ENCODE measurements at regions not wholly inside any gene's neighbourhood (a gene's known extent, or its start where the extent isn't known, plus 50 kb on each side); places are given as distances from the start of the nearest gene placed in this dataset.
"Not testable (repeated sequence)": the region's sequence is repeated elsewhere in the genome, so short reads cannot be mapped to it uniquely, and the experiment has no call there.

DNA sequence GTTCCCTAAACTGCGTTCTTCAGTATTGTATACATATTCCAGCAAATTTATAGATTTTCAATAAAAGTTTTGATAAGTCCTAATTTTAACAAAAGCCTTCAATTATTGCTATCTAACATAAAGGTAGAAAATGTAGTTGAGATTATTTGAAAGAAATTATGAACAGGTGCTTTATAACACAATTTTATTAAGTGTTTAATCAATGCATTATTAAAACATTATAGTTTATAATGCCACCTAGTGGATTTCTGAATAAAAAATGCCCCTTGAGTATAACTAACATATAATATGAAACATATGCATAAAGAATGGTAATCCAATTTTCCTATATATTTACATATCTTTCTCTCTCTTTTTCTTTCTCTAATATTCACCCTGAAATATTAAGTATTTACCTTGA, 515.3 kb downstream of the SLC6A15 start:
- intact Hi-C loops (cut with micrococcal nuclease): loop anchor here (5.0 to 10.0 kb wide), 2 partner anchors 1710 to 1872 kb away; partner anchors contain the start of gene TMTC2
- H3K4me3 Mint-ChIP-seq: no peak overlapping the region
- ATAC-seq (ENCODE audit: low read depth): no peak
- H3K9me3 Mint-ChIP-seq: peaks cover 4% of the 10 kb centered on the region
- H3K27ac Mint-ChIP-seq: no peak overlapping the region
- no peaks in the 10 kb centered on the region for H3K4me1 Mint-ChIP-seq
- no peaks in the 10 kb centered on the region for H3K27me3 Mint-ChIP-seq
- ChIA-PET CTCF (no interaction called here), POLR2A (no interaction called here)
- TF ChIP-seq, protein P1, sequence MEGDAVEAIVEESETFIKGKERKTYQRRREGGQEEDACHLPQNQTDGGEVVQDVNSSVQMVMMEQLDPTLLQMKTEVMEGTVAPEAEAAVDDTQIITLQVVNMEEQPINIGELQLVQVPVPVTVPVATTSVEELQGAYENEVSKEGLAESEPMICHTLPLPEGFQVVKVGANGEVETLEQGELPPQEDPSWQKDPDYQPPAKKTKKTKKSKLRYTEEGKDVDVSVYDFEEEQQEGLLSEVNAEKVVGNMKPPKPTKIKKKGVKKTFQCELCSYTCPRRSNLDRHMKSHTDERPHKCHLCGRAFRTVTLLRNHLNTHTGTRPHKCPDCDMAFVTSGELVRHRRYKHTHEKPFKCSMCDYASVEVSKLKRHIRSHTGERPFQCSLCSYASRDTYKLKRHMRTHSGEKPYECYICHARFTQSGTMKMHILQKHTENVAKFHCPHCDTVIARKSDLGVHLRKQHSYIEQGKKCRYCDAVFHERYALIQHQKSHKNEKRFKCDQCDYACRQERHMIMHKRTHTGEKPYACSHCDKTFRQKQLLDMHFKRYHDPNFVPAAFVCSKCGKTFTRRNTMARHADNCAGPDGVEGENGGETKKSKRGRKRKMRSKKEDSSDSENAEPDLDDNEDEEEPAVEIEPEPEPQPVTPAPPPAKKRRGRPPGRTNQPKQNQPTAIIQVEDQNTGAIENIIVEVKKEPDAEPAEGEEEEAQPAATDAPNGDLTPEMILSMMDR (IDR thresholded peaks at IDR 0.05): no peak
- H3K36me3 Mint-ChIP-seq (ENCODE audit: low read depth): no peaks in the 10 kb centered on the region
- DNase-seq: no peak

DNA sequence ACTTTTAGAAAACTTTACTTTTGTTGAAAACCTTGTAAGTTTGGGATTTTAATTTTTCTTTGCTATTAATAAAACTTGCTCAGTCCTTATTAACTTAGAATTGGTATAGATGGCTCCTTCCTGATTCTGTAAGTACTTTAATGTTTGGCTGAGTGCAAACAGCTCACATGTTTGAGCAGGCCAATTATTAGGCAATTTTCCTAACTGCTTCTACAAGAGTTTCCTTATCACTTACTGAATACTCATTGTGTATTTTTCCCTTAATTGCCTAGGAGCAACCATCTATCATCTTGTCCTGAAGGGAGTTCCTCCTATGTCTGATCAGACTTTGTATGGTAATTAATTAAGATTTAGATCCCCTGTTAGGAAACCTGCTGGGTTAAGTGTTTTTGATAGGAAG, 521.4 kb downstream of the SLC6A15 start:
- CTCF ChIA-PET: not testable (repeated sequence)

DNA sequence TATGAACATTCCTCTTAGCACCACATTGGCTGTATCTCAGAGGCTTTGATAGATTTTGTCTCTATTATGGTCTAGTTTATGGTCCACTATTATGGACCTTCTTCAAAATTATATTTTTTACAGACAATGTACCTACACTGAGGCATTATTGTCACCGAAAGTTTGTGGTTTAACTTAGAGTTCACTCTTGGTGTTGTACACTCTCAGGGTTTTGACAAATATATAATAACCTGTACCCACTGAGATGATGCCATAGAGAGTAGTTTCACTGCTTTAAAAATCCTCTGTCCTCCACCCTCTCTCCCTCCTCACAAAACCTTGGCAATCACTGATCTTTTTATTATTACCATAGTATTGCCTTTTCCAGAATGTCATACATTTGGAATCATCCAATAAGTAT, 528.2 kb downstream of the SLC6A15 start:
- H3K4me3 Mint-ChIP-seq: no peak overlapping the region
- intact Hi-C loops (cut with micrococcal nuclease): no loop called here
- POLR2A ChIA-PET: no interaction called here
- peaks cover 7% of the 10 kb centered on the region for H3K9me3 Mint-ChIP-seq
- TF ChIP-seq, protein P1 (IDR thresholded peaks at IDR 0.05): no peak
- no peaks in the 10 kb centered on the region for H3K4me1 Mint-ChIP-seq
- no peak for ATAC-seq (ENCODE audit: low read depth)
- no peaks in the 10 kb centered on the region for H3K36me3 Mint-ChIP-seq (ENCODE audit: low read depth)
- CTCF ChIA-PET: no interaction called here
- DNase-seq: no peak
- no peak overlapping the region for H3K27ac Mint-ChIP-seq
- no peaks in the 10 kb centered on the region for H3K27me3 Mint-ChIP-seq

More for the DNA sequence above, 521.4 kb downstream of the SLC6A15 start:
- DNase-seq; ATAC-seq (ENCODE audit: low read depth); H3K4me3 Mint-ChIP-seq; H3K4me1 Mint-ChIP-seq; H3K27me3 Mint-ChIP-seq; H3K27ac Mint-ChIP-seq; H3K9me3 Mint-ChIP-seq; H3K36me3 Mint-ChIP-seq (ENCODE audit: low read depth); POLR2A ChIA-PET: not testable (repeated sequence)
- intact Hi-C loops (cut with micrococcal nuclease): loop anchor here (10.0 kb wide), 1 partner anchor 1866 kb away; no protein-coding TSS in a partner anchor

DNA sequence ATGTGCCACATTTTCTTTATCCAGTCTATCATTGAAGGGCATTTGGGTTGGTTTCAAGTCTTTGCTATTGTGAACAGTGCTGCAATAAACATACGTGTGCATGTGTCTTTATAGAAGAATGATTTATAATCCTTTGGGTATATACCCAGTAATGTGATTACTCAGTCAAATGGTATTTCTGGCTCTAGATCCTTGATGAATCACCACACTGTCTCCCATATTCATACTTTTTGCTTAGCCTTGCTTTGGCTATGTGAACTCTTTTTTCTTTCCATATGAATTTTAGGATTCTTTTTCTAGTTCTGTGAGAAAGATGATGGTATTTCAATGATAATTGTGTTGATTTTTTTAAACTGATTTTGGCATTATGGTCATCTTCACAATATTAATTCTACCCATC, 530.1 kb downstream of the SLC6A15 start:
- H3K4me3 Mint-ChIP-seq; H3K27me3 Mint-ChIP-seq; H3K36me3 Mint-ChIP-seq (ENCODE audit: low read depth); H3K9me3 Mint-ChIP-seq; H3K27ac Mint-ChIP-seq; intact Hi-C loops (cut with micrococcal nuclease); DNase-seq; CTCF ChIA-PET; H3K4me1 Mint-ChIP-seq; ATAC-seq (ENCODE audit: low read depth); POLR2A ChIA-PET: not testable (repeated sequence)

DNA sequence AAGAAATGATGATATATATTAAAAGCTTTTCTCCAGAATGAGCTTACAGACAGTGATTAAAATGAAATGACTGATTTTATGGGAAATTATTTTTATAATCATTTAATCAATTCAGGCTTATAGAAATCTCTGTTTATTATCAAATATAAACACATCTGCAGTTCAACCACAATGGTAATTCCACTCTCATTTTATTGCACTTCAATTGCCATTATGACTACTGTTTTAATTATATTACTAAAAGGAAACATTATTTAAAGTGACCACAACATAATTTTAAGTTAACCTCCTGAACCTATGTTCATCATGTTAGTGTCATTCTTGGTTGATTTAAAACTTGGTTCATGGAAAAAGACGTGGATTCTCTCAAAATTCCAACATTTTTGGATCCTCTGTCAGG, 536.3 kb downstream of the SLC6A15 start:
- Mint-ChIP-seq H3K9me3 (peaks cover under 1% of the 10 kb centered on the region), H3K4me1 (no peaks in the 10 kb centered on the region), H3K4me3 (no peak overlapping the region), H3K36me3 (ENCODE audit: low read depth) (no peaks in the 10 kb centered on the region), H3K27ac (no peak overlapping the region), H3K27me3 (no peaks in the 10 kb centered on the region)
- DNase-seq (no peak), ATAC-seq (ENCODE audit: low read depth) (no peak)
- ChIA-PET POLR2A (no interaction called here), CTCF (no interaction called here)
- intact Hi-C loops (cut with micrococcal nuclease): no loop called here
- TF ChIP-seq, protein P1 (IDR thresholded peaks at IDR 0.05): no peak

DNA sequence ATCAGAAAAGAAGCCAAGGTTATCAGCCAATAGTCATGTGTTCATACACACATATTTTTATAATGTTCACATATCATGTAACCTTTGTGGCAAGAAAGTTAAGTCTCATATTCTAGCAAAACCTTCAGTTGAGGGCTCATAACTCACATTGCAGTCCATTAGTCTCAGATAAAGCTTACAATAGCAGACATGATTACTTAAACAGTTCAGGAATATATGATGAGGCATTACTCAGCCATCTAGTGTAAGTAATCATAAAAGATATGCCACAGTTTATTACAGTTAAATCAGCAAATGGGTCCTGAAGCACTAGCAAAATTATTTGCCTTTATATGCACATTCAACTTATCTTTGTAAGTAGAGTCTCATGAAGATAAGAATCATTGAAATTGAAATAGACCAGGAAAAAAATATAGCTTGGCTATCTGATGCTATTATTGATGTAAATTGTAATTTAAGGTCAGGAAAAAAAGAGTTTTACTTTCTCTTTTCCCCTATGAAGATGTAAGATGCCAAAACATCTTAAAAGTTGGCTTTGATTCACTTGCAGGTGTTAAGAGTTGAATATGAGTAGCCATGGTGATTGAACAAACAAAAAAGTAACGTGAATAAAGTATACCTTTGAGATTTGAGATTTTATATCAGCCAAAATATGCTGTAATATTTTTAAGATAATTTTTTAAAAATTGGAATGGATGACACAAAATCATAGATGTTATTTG, 537.0 kb downstream of the SLC6A15 start:
- no peak for DNase-seq
- no peak for ATAC-seq (ENCODE audit: low read depth)
- Mint-ChIP-seq H3K4me1 (no peaks in the 10 kb centered on the region), H3K9me3 (no peaks in the 10 kb centered on the region), H3K27me3 (no peaks in the 10 kb centered on the region), H3K27ac (no peak overlapping the region), H3K4me3 (no peak overlapping the region), H3K36me3 (ENCODE audit: low read depth) (no peaks in the 10 kb centered on the region)
- TF ChIP-seq, protein P1 (IDR thresholded peaks at IDR 0.05): no peak
- intact Hi-C loops (cut with micrococcal nuclease): no loop called here
- ChIA-PET POLR2A (no interaction called here), CTCF (no interaction called here)

Data from activated B cell treated with CpG ODN at 0.5 μM for 24 hours (primary cell).